HEK293T (cell line): ENCODE measurements at regions not wholly inside any gene's neighbourhood (a gene's known extent, or its start where the extent isn't known, plus 50 kb on each side); places are given as distances from the start of the nearest gene placed in this dataset.

ENCODE experiments used
- CTCF ChIA-PET: fragments of 350-600 bp; formaldehyde crosslinking; extraction: SDS; loops from one replicate; lab custom pipeline; 2021; ENCODE audit warnings: antibody characterized with exemption, inconsistent platforms; lab: Yijun Ruan, JAX
- POLR2A ChIA-PET: fragments of 350-600 bp; formaldehyde crosslinking; extraction: SDS; loops from one replicate; lab custom pipeline; 2020; ENCODE audit warnings: antibody characterized with exemption, inconsistent platforms; lab: Yijun Ruan, JAX
- DNase-seq: peaks from one replicate; pipeline ENCODE4 v3.0.0; 2012; ENCODE audit warnings: mixed read lengths; ENCODE audit errors: extremely low spot score
- ARNT ChIP-seq: fragments of 450-650 bp; IDR thresholded peaks from 2 replicates; pipeline ENCODE4 v1.6.1; 2017; ENCODE audit warnings: mild to moderate bottlenecking
- BHLHE40 ChIP-seq: fragments of 450-650 bp; IDR thresholded peaks from 2 replicates; pipeline ENCODE4 v1.6.1; 2016; ENCODE audit warnings: mild to moderate bottlenecking, moderate library complexity, borderline replicate concordance
- CTBP1 ChIP-seq: fragments of 450-650 bp; IDR thresholded peaks from 2 replicates; pipeline ENCODE4 v1.6.1; 2016; ENCODE audit warnings: borderline replicate concordance
- ELF4 ChIP-seq: fragments of 450-650 bp; IDR thresholded peaks from 2 replicates; pipeline ENCODE4 v1.6.1; 2017; ENCODE audit warnings: antibody characterized with exemption
- FOXA1 ChIP-seq: fragments of 450-650 bp; IDR thresholded peaks from 2 replicates; pipeline ENCODE4 v1.6.1; 2016; ENCODE audit warnings: mild to moderate bottlenecking
- FOXK2 ChIP-seq: fragments of 450-650 bp; IDR thresholded peaks from 2 replicates; pipeline ENCODE4 v1.6.1; 2016; ENCODE audit warnings: mild to moderate bottlenecking
- FOXM1 ChIP-seq: fragments of 450-650 bp; IDR thresholded peaks from 2 replicates; pipeline ENCODE4 v1.6.1; 2017; ENCODE audit warnings: mild to moderate bottlenecking, borderline replicate concordance
- HDGF ChIP-seq: fragments of 450-650 bp; IDR thresholded peaks from 2 replicates; pipeline ENCODE4 v1.6.1; 2017; ENCODE audit warnings: antibody characterized with exemption, borderline replicate concordance
- L3MBTL2 ChIP-seq: fragments of 450-650 bp; conservative IDR thresholded peaks from 2 replicates; pipeline ENCODE4 v1.6.1; 2016; ENCODE audit warnings: mild to moderate bottlenecking
- LEF1 ChIP-seq: fragments of 450-650 bp; IDR thresholded peaks from 2 replicates; pipeline ENCODE4 v1.6.1; 2017; ENCODE audit warnings: mild to moderate bottlenecking, borderline replicate concordance
- NFRKB ChIP-seq: fragments of 450-650 bp; IDR thresholded peaks from 2 replicates; pipeline ENCODE4 v1.6.1; 2016; ENCODE audit warnings: mild to moderate bottlenecking, moderate library complexity
- SP1 ChIP-seq: fragments of 450-650 bp; IDR thresholded peaks from 2 replicates; pipeline ENCODE4 v1.6.1; 2017
- SUZ12 ChIP-seq: fragments of 450-650 bp; IDR thresholded peaks from 2 replicates; pipeline ENCODE4 v1.6.1; 2016; ENCODE audit warnings: mild to moderate bottlenecking
- TARDBP ChIP-seq: fragments of 450-650 bp; IDR thresholded peaks from 2 replicates; pipeline ENCODE4 v1.6.1; 2016
- ZNF384 ChIP-seq: fragments of 450-650 bp; IDR thresholded peaks from 2 replicates; pipeline ENCODE4 v1.6.1; 2016
- TF ChIP-seq, protein P1 (sequence below): fragments of 450-650 bp; IDR thresholded peaks from 2 replicates; pipeline ENCODE4 v1.6.1; 2016

DNA sequence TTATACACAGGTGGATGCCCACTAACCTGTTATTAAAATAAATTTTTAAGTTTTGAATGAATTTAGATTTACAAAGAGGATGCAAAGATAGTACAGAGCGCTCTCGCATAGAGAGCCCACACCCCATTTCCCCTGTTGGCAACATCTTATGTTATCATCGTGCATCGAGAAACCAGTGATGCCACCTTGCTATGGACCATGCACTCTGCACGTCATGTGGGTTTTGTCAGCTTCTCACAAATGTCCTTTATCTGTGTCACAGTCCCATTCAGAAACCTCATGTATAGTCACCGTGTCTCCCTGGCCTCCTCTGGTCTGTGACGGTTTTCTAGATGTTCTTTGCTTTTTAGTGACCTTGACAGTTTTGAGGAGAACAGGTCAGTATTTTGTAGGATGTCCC is 60.0 kb downstream of the ING1 start:
- TF ChIP-seq BHLHE40 (no peak), FOXM1 (no peak), SUZ12 (no peak), FOXA1 (no peak), ELF4 (no peak), SP1 (no peak), ARNT (no peak), FOXK2 (no peak), CTBP1 (no peak), NFRKB (no peak), L3MBTL2 (no peak), HDGF (no peak), ZNF384 (no peak), TARDBP (no peak), LEF1 (no peak)
- TF ChIP-seq, protein P1, sequence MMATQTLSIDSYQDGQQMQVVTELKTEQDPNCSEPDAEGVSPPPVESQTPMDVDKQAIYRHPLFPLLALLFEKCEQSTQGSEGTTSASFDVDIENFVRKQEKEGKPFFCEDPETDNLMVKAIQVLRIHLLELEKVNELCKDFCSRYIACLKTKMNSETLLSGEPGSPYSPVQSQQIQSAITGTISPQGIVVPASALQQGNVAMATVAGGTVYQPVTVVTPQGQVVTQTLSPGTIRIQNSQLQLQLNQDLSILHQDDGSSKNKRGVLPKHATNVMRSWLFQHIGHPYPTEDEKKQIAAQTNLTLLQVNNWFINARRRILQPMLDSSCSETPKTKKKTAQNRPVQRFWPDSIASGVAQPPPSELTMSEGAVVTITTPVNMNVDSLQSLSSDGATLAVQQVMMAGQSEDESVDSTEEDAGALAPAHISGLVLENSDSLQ = no peak
- CTCF ChIA-PET = no interaction called here
- POLR2A ChIA-PET = no interaction called here
- no peak for DNase-seq

DNA sequence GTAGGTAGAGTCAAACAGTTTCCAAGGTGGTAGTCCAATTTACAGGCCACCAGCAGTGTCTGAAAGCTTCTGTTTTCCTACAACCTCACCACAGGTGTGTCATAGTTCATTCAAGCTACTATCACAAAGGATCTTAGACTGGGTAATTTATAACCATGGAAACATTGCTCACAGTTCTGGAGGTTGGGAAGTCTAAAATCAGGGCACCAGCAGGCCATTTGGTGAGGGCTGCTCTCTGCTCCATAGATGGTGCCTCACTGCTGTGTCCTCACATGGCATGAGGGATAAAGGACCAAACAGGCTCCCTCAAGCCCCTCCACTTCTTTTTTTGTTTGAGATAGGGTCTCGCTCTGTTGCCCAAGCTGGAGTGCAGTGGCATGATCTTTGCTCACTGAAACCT is 60.6 kb downstream of the ING1 start:
- no peak for DNase-seq
- CTCF ChIA-PET = no interaction called here
- POLR2A ChIA-PET = no interaction called here
- TF ChIP-seq FOXA1 (no peak), ZNF384 (no peak), FOXM1 (no peak), HDGF (no peak), SP1 (no peak), ELF4 (no peak), LEF1 (no peak), BHLHE40 (no peak), CTBP1 (no peak), SUZ12 (no peak), FOXK2 (no peak), L3MBTL2 (no peak), TARDBP (no peak), ARNT (no peak), NFRKB (no peak)
- TF ChIP-seq, protein P1 = no peak

DNA sequence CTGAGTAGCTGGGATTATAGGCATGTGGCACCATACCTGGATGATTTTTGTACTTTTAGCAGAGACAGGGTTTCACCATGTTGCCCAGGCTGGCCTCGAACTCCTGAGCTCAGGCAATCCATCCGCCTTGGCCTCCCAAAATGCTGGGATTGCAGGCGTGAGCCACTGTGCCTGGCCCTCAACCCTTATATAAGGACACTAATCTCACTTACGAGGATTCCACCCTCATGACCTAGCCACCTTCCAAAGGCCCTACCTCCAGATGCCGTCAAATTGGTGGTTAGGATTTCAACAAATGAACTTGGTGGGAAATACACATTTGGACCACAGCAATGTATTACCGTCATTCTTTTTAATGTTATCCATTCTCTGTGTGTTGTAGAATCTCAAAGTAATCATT is 61.0 kb downstream of the ING1 start:
- DNase-seq = no peak
- TF ChIP-seq TARDBP (no peak), SP1 (no peak), CTBP1 (no peak), NFRKB (no peak), FOXA1 (no peak), LEF1 (no peak), ARNT (no peak), ZNF384 (no peak)
- TF ChIP-seq, protein P1 = no peak
- POLR2A ChIA-PET = no interaction called here
- CTCF ChIA-PET = no interaction called here

DNA sequence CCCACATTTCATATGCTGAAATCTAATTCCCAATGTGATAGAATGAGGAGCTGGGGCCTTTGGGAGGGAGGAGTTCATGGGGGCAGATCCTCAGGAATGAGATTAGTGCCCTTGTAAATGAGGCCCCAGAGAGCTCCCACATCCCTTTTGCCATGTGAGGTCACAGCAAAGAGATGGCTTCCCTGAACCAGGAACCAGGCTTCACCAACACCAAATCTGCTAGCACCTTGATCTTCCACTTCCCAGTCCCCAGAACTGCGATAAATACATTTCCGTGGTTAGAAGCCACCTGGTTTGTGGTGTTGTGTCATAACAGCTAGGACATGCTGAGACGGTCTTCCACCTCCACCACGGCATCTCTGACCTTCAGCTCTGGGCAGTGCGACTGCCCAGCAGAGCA is 62.1 kb downstream of the ING1 start:
- DNase-seq = no peak
- CTCF ChIA-PET = no interaction called here
- POLR2A ChIA-PET = no interaction called here
- TF ChIP-seq ARNT (no peak), L3MBTL2 (no peak), FOXA1 (no peak), SP1 (no peak), HDGF (no peak), ELF4 (no peak), SUZ12 (no peak), TARDBP (no peak)
- TF ChIP-seq, protein P1 = no peak

DNA sequence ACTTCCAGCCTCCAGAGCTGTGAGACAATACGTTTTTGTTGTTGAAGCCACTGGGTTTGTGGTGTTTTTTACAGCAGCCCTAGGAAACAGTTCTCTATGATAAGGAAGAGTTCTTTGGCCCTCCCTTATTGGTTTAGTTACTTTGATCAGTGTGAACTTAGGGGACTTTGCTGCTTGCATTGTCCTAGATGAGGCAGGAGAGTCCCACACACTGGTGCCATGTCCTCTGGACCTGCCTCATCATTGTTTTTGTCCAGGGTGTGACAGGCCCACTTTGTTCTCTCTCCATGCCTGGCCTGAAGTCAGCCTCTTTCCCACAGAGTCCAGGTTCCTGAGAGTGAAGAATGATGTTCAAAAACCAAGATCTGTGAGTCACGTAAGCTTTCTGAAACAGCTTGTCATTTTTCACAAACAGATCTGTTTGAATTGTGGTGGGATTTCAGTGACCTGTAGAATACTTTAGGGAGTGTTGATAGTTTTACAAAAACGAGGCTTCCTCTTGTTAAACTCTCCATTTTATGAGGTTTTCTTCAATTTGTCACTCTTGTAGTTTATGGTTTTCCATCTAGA is 63.8 kb downstream of the ING1 start:
- ChIA-PET CTCF (no interaction called here), POLR2A (no interaction called here)
- TF ChIP-seq ARNT = no peak
- TF ChIP-seq TARDBP = no peak
- TF ChIP-seq LEF1 = no peak
- TF ChIP-seq ELF4 = no peak
- TF ChIP-seq HDGF = no peak
- no peak for TF ChIP-seq CTBP1
- TF ChIP-seq, protein P1 = no peak
- DNase-seq = no peak
